PC-9 (cell line): ENCODE measurements at regions not wholly inside any gene's neighbourhood (a gene's known extent, or its start where the extent isn't known, plus 50 kb on each side); places are given as distances from the start of the nearest gene placed in this dataset.

Experiments used
- EZH2 ChIP-seq: fragments of 200-600 bp; sonication (generic); IDR thresholded peaks from 2 replicates; pipeline ENCODE4 v1.8.0; 2017; ENCODE audit warnings: antibody characterized with exemption, low read depth
- TF ChIP-seq, protein P1 (sequence below): fragments of 200-600 bp; sonication (generic); conservative IDR thresholded peaks from 2 replicates; pipeline ENCODE4 v1.6.1; 2017; ENCODE audit warnings: mixed run types, antibody characterized with exemption, mild to moderate bottlenecking, moderate library complexity

- TF ChIP-seq, protein P1, sequence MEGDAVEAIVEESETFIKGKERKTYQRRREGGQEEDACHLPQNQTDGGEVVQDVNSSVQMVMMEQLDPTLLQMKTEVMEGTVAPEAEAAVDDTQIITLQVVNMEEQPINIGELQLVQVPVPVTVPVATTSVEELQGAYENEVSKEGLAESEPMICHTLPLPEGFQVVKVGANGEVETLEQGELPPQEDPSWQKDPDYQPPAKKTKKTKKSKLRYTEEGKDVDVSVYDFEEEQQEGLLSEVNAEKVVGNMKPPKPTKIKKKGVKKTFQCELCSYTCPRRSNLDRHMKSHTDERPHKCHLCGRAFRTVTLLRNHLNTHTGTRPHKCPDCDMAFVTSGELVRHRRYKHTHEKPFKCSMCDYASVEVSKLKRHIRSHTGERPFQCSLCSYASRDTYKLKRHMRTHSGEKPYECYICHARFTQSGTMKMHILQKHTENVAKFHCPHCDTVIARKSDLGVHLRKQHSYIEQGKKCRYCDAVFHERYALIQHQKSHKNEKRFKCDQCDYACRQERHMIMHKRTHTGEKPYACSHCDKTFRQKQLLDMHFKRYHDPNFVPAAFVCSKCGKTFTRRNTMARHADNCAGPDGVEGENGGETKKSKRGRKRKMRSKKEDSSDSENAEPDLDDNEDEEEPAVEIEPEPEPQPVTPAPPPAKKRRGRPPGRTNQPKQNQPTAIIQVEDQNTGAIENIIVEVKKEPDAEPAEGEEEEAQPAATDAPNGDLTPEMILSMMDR, result no peak
- no peak for TF ChIP-seq EZH2
These were observed 321.9 kb upstream of the ZFHX3 start for GRCh38 chr16:73369851-73370250.
